Caco-2 (cell line): ENCODE measurements at regions not wholly inside any gene's neighbourhood (a gene's known extent, or its start where the extent isn't known, plus 50 kb on each side); places are given as distances from the start of the nearest gene placed in this dataset.

Source experiments
- BruUV-seq: library from RNA; stranded (reverse); fragments of 400-500 nt; replicated peaks from 2 replicates; lab custom pipeline; 2021; lab: Mats Ljungman, UMichigan
- CTCF ChIA-PET: fragments of 300-600 bp; sonication (Branson Sonifier 250); formaldehyde crosslinking; loops from one replicate; lab custom pipeline; 2022; ENCODE audit warnings: antibody characterized with exemption; lab: Charles Lee
- POLR2A ChIA-PET: fragments of 300-600 bp; sonication (Branson Sonifier 250); formaldehyde crosslinking; loops from one replicate; lab custom pipeline; 2022; ENCODE audit warnings: antibody characterized with exemption; lab: Charles Lee
- DNase-seq, 2 experiments: peaks; one replicate each; pipeline versions ENCODE4 v3.0.0 to v3.0.0-alpha.2; 2020 to 2022
- H3K27me3 ChIP-seq: replicated peaks from 2 replicates; pipeline ENCODE4 v1.6.0; 2011; ENCODE audit warnings: low read length; ENCODE audit not compliant: control insufficient read depth, insufficient read depth
- H3K36me3 ChIP-seq: 2 replicates; pipeline ENCODE4 v1.5.1; 2011; ENCODE audit warnings: low read length; ENCODE audit not compliant: control insufficient read depth, insufficient read depth
- H3K4me1 ChIP-seq: fragments of 250-450 bp; sonication (Bioruptor Pico); 2 replicates; pipeline ENCODE4 v1.5.1; 2020; ENCODE audit warnings: mild to moderate bottlenecking
- H3K4me3 ChIP-seq: 2 replicates; pipeline ENCODE4 v1.5.1; 2011; ENCODE audit warnings: low read depth, mild to moderate bottlenecking, control low read depth, low read length
- H3K9me3 ChIP-seq: fragments of 250-450 bp; sonication (Bioruptor Pico); 2 replicates; pipeline ENCODE4 v1.5.1; 2020; ENCODE audit warnings: mild to moderate bottlenecking, moderate library complexity
- H3K27ac Mint-ChIP-seq: one replicate; pipeline ENCODE4 v1.8.0; 2022; ENCODE audit warnings: mixed read lengths; ENCODE audit not compliant: unreplicated experiment
- H3K27me3 Mint-ChIP-seq: one replicate; pipeline ENCODE4 v1.8.0; 2022; ENCODE audit warnings: mixed read lengths; ENCODE audit not compliant: insufficient read depth, unreplicated experiment
- H3K36me3 Mint-ChIP-seq: one replicate; pipeline ENCODE4 v1.8.0; 2022; ENCODE audit warnings: mild to moderate bottlenecking, mixed read lengths; ENCODE audit not compliant: insufficient read depth, unreplicated experiment
- H3K4me1 Mint-ChIP-seq: one replicate; pipeline ENCODE4 v1.8.0; 2022; ENCODE audit warnings: low read depth, mixed read lengths; ENCODE audit not compliant: unreplicated experiment
- H3K4me3 Mint-ChIP-seq: one replicate; pipeline ENCODE4 v1.8.0; 2022; ENCODE audit warnings: mild to moderate bottlenecking, moderate library complexity, mixed read lengths; ENCODE audit not compliant: unreplicated experiment
- H3K9me3 Mint-ChIP-seq: one replicate; pipeline ENCODE4 v1.8.0; 2022; ENCODE audit warnings: mixed read lengths; ENCODE audit not compliant: unreplicated experiment
- CTCF ChIP-seq, 2 experiments: fragments of 200-600 bp in 1 of 2; IDR thresholded peaks; 1 replicate in 1 of 2; 2 replicates in 1 of 2; pipeline versions ENCODE4 v1.5.1 to v1.8.0; 2011 to 2022; ENCODE audit warnings: antibody characterized with exemption in 1 of 2, control low read depth in 1 of 2, inconsistent platforms in 1 of 2, low read depth in 1 of 2, low read length in 1 of 2, mild to moderate bottlenecking in 1 of 2, moderate library complexity in 1 of 2; ENCODE audit not compliant: insufficient read depth in 1 of 2, severe bottlenecking in 1 of 2, unreplicated experiment in 1 of 2
- intact Hi-C: fragments of 100-400 bp; cut with micrococcal nuclease; formaldehyde crosslinking; loops from one replicate; pipeline ENCODE4 v1.10.0; 2022; ENCODE audit not compliant: unreplicated experiment

GRCh38 chr6:128767150-128767549 lies 115.8 kb upstream of the LAMA2 start:
- H3K4me1 ChIP-seq = no peaks in the 10 kb centered on the region
- no TSS peak for BruUV-seq
- no peak overlapping the region for H3K27ac Mint-ChIP-seq
- TF ChIP-seq CTCF (IDR thresholded peaks at IDR 0.05; ENCODE audit: insufficient read depth in 1 of 2, low read depth in 1 of 2, low read length in 1 of 2, severe bottlenecking in 1 of 2, unreplicated experiment in 1 of 2) = no peak
- ChIA-PET CTCF (no interaction called here), POLR2A (no interaction called here)
- H3K9me3 ChIP-seq = 0 out of 2 replicates have a peak, but pooled peaks cover 5% of the 10 kb centered on the region
- DNase-seq = no peak
- intact Hi-C loops = no loop called here
- no peaks in the 10 kb centered on the region for H3K9me3 Mint-ChIP-seq
- H3K4me3 ChIP-seq = no peak overlapping the region
- peaks cover 2% of the 10 kb centered on the region for H3K27me3 Mint-ChIP-seq
- no peaks in the 10 kb centered on the region for H3K36me3 Mint-ChIP-seq
- H3K4me3 Mint-ChIP-seq = no peak overlapping the region
- H3K4me1 Mint-ChIP-seq = no peaks in the 10 kb centered on the region
- H3K27me3 ChIP-seq = no peaks in the 10 kb centered on the region
- no peaks in the 10 kb centered on the region for H3K36me3 ChIP-seq

GRCh38 chr6:128763599-128764300 lies 119.2 kb upstream of the LAMA2 start:
- no TSS peak for BruUV-seq
- intact Hi-C loops = no loop called here

GRCh38 chr6:128759901-128760300 lies 123.0 kb upstream of the LAMA2 start:
- no peak for DNase-seq
- H3K27me3 Mint-ChIP-seq = peaks cover 5% of the 10 kb centered on the region
- intact Hi-C loops = no loop called here
- H3K9me3 Mint-ChIP-seq = no peaks in the 10 kb centered on the region
- no peak for TF ChIP-seq CTCF (IDR thresholded peaks at IDR 0.05; ENCODE audit: insufficient read depth in 1 of 2, low read depth in 1 of 2, low read length in 1 of 2, severe bottlenecking in 1 of 2, unreplicated experiment in 1 of 2)
- no peaks in the 10 kb centered on the region for H3K9me3 ChIP-seq
- no peak overlapping the region for H3K4me3 ChIP-seq
- no peaks in the 10 kb centered on the region for H3K4me1 ChIP-seq
- CTCF ChIA-PET = no interaction called here
- H3K27me3 ChIP-seq = no peaks in the 10 kb centered on the region
- H3K27ac Mint-ChIP-seq = no peak overlapping the region
- POLR2A ChIA-PET = no interaction called here
- H3K4me1 Mint-ChIP-seq = no peaks in the 10 kb centered on the region
- no peak overlapping the region for H3K4me3 Mint-ChIP-seq
- H3K36me3 ChIP-seq = no peaks in the 10 kb centered on the region
- no TSS peak for BruUV-seq
- no peaks in the 10 kb centered on the region for H3K36me3 Mint-ChIP-seq

More at GRCh38 chr6:128763599-128764300, 119.2 kb upstream of the LAMA2 start:
- Mint-ChIP-seq H3K36me3 (no peaks in the 10 kb centered on the region), H3K4me3 (no peak overlapping the region), H3K9me3 (no peaks in the 10 kb centered on the region), H3K4me1 (no peaks in the 10 kb centered on the region), H3K27me3 (peaks cover 3% of the 10 kb centered on the region), H3K27ac (no peak overlapping the region)
- H3K4me1 ChIP-seq = no peaks in the 10 kb centered on the region
- DNase-seq = no peak
- H3K4me3 ChIP-seq = no peak overlapping the region
- POLR2A ChIA-PET = no interaction called here
- H3K36me3 ChIP-seq = no peaks in the 10 kb centered on the region
- H3K9me3 ChIP-seq = 0 out of 2 replicates have a peak, but pooled peaks cover 5% of the 10 kb centered on the region
- TF ChIP-seq CTCF (IDR thresholded peaks at IDR 0.05; ENCODE audit: insufficient read depth in 1 of 2, low read depth in 1 of 2, low read length in 1 of 2, severe bottlenecking in 1 of 2, unreplicated experiment in 1 of 2) = no peak
- H3K27me3 ChIP-seq = no peaks in the 10 kb centered on the region
- CTCF ChIA-PET = no interaction called here
